HFFc6 (cell line): ENCODE measurements at regions not wholly inside any gene's neighbourhood (a gene's known extent, or its start where the extent isn't known, plus 50 kb on each side); places are given as distances from the start of the nearest gene placed in this dataset.

Source experiments
- DNase-seq: peaks from one replicate; pipeline ENCODE4 v3.0.0-alpha.2; 2018
- H3K27ac Mint-ChIP-seq: 2 replicates; pipeline ENCODE4 v1.8.0; 2020; ENCODE audit warnings: mild to moderate bottlenecking, mixed read lengths
- H3K27me3 Mint-ChIP-seq: 2 replicates; pipeline ENCODE4 v1.8.0; 2021; ENCODE audit warnings: mild to moderate bottlenecking, moderate library complexity, mixed read lengths; ENCODE audit not compliant: insufficient read depth
- H3K36me3 Mint-ChIP-seq: 2 replicates; pipeline ENCODE4 v1.8.0; 2021; ENCODE audit warnings: low read depth, mixed read lengths
- H3K4me1 Mint-ChIP-seq: 2 replicates; pipeline ENCODE4 v1.8.0; 2020; ENCODE audit warnings: low read depth, mixed read lengths
- H3K4me3 Mint-ChIP-seq: 2 replicates; pipeline ENCODE4 v1.8.0; 2020; ENCODE audit warnings: mild to moderate bottlenecking, moderate library complexity, mixed read lengths
- H3K9me3 Mint-ChIP-seq: 2 replicates; pipeline ENCODE4 v1.8.0; 2020; ENCODE audit warnings: mild to moderate bottlenecking, mixed read lengths
- CTCF ChIP-seq: fragments of 200-600 bp; sonication (generic); IDR thresholded peaks from 2 replicates; pipeline ENCODE4 v1.5.0; 2021; ENCODE audit warnings: antibody characterized with exemption, mild to moderate bottlenecking

GRCh38 chr11:91986218-91986617 is 238.4 kb upstream of the FAT3 start:
- Mint-ChIP-seq H3K4me1 (peaks cover 5% of the 10 kb centered on the region; the same call in 1 of the 2 replicates), H3K4me3 (no peak overlapping the region), H3K36me3 (no peaks in the 10 kb centered on the region), H3K9me3 (peaks cover 32% of the 10 kb centered on the region), H3K27ac (no peak overlapping the region), H3K27me3 (no peaks in the 10 kb centered on the region)
- DNase-seq = no peak
- TF ChIP-seq CTCF = no peak

- no peak overlapping the region for H3K4me3 Mint-ChIP-seq
- no peak for TF ChIP-seq CTCF
- H3K36me3 Mint-ChIP-seq = no peaks in the 10 kb centered on the region
- H3K27ac Mint-ChIP-seq = no peak overlapping the region
- H3K4me1 Mint-ChIP-seq = peaks cover 5% of the 10 kb centered on the region; the same call in 1 of the 2 replicates
- DNase-seq = no peak
- no peaks in the 10 kb centered on the region for H3K27me3 Mint-ChIP-seq
- H3K9me3 Mint-ChIP-seq = peaks cover 29% of the 10 kb centered on the region
Measured at GRCh38 chr11:91984033-91984584, 240.5 kb upstream of the FAT3 start.

GRCh38 chr11:91981995-91982394 is 242.6 kb upstream of the FAT3 start:
- Mint-ChIP-seq H3K4me1 (peaks cover 5% of the 10 kb centered on the region; the same call in 1 of the 2 replicates), H3K27ac (peak overlapping the region; percentile 94), H3K9me3 (peaks cover 26% of the 10 kb centered on the region), H3K27me3 (no peaks in the 10 kb centered on the region), H3K36me3 (no peaks in the 10 kb centered on the region), H3K4me3 (no peak overlapping the region; the same call in 1 of the 2 replicates)
- peak; percentile 96 for DNase-seq
- no peak for TF ChIP-seq CTCF

- no peak for DNase-seq
- Mint-ChIP-seq H3K4me3 (no peak overlapping the region), H3K27me3 (no peaks in the 10 kb centered on the region), H3K36me3 (no peaks in the 10 kb centered on the region), H3K4me1 (peaks cover 5% of the 10 kb centered on the region; the same call in 1 of the 2 replicates), H3K27ac (no peak overlapping the region), H3K9me3 (peaks cover 8% of the 10 kb centered on the region; the same call in 1 of the 2 replicates)
- no peak for TF ChIP-seq CTCF
Measured at GRCh38 chr11:91979775-91980174, 244.8 kb upstream of the FAT3 start.

GRCh38 chr11:91978747-91979146 is 245.9 kb upstream of the FAT3 start:
- Mint-ChIP-seq H3K27ac (no peak overlapping the region), H3K36me3 (no peaks in the 10 kb centered on the region), H3K4me1 (peaks cover 5% of the 10 kb centered on the region; the same call in 1 of the 2 replicates), H3K27me3 (no peaks in the 10 kb centered on the region), H3K9me3 (peaks cover 8% of the 10 kb centered on the region; the same call in 1 of the 2 replicates), H3K4me3 (no peak overlapping the region)
- peak; percentile 41 for DNase-seq
- TF ChIP-seq CTCF = no peak
